ENCODE measurements at regions not wholly inside any gene's neighbourhood (a gene's known extent, or its start where the extent isn't known, plus 50 kb on each side); places are given as distances from the start of the nearest gene placed in this dataset.

GRCh38 chr7:117973975-117974374 lies 100.7 kb upstream of the CTTNBP2 start:
- DNase-seq = no peak

DNA sequence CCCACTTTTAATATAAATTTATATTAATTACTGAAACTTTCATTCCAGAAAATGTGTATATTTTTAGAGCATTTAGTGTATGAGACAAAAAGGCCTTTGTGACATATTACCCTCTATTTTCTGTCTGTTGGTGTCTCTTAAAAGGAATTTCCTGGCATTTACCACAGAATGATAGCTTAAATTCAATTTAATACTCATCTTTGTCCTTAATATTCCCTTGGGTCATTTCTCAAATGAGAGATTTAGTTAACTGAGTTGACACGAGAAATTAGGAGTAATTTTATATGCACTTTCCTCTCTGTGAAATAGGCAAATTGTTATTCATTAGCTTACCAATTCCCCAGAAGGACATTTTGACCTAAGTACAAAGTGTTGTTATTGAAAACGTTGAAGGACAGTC lies 101.7 kb upstream of the CTTNBP2 start:
- DNase-seq = no peak

DNA sequence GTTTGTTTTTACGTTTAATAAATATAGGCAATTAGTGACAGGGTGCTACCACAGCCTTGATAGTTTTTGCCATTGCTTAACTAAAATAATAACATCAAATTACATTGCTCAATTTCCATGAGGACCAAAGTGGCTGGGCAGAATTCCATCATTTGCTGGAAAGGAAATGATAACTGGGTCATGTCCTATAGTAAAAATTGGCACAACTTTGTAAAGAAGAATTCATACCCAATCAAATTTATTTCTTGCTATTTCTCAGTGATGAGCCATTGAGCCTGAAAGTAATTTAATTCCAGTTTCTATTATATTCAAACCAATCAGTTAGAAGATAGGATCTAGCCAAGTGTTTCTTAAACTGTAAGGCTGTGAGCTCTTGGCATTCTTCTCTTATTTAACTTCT lies 102.2 kb upstream of the CTTNBP2 start:
- DNase-seq = no peak

- DNase-seq = no peak
Observed at GRCh38 chr7:117979954-117980497, 106.8 kb upstream of the CTTNBP2 start.

DNA sequence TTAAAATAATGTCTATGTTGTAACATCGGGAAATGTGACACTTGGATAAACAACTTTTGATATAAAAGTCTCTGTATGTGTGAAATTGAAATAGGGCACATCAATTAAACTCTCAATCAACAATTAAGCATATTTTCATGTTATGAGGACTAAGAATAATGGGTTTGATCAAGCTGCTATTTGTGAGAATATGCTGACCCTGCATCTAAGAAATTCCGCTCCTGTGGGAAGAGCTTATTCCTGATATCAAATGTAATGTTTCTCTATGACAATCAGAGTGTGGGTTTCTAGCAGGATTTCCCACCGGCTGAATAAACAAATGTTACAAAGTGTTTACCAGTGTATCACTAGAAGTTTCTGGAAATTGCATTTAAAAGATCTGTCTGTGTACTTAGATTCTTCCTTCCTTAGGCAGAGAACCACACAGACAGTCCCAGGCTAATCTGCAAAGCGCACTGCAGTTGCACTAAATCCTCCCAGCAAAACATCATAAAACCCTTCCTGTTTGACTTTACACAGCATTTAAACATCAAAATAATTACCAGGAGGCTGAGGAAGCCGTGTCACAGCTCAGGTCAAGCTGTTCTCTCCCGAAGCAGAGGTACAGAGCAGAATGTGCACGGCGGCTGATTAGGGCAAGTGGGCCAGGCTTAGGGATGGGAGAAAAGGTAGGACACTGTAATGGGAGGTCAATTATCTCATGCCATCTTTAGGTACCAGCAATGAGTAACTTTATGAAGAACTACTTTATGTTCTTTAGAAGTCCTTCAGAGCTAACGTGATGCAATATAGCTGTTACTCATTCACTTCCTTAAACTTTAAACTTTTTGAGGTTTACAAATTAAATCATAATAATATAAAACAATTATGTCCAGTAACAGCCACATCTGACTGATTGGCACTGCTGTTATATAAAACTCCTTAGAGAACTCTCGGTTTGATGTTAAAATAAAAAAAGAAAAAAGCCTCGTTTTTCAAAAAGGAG lies 109.1 kb upstream of the CTTNBP2 start:
- DNase-seq = no peak

- DNase-seq = no peak
Observed at GRCh38 chr7:117986645-117987269, 113.5 kb upstream of the CTTNBP2 start.

- DNase-seq = no peak
Observed at GRCh38 chr7:117990834-117991233, 117.6 kb upstream of the CTTNBP2 start.

DNA sequence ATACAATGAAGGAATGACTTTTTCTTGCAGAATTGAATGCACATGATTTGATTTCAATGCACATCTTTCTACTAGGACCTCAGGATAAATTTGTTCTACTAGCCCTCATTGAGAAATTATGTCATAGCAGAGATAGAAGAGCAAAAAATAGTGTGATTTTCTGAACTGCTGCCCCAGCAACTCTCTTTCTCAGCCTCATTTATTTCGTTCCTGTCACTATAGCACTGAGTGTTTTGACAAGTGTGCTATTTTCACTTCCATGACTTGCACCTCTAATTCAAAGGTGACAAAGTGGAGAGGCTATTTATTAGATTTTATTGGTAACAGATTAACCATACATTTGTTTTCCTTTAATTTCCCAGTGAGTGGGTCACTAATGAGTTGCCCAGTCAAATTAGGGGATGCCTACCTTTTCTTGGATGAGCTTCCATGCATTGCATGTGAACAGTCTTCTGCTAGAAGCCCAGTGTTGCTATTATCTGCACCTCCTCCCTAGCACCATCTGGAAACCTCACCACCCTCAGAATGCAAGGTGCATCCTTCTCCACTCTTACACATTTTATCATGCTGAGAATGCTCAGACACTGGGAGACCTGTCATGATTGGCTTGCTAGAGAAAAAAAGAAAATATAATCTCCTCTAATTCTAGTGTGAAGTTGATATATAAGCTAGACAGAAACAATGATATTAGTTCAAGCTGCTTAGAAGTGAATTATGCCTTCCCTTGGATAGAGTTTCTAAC lies 119.6 kb upstream of the CTTNBP2 start:
- no peak for DNase-seq

DNA sequence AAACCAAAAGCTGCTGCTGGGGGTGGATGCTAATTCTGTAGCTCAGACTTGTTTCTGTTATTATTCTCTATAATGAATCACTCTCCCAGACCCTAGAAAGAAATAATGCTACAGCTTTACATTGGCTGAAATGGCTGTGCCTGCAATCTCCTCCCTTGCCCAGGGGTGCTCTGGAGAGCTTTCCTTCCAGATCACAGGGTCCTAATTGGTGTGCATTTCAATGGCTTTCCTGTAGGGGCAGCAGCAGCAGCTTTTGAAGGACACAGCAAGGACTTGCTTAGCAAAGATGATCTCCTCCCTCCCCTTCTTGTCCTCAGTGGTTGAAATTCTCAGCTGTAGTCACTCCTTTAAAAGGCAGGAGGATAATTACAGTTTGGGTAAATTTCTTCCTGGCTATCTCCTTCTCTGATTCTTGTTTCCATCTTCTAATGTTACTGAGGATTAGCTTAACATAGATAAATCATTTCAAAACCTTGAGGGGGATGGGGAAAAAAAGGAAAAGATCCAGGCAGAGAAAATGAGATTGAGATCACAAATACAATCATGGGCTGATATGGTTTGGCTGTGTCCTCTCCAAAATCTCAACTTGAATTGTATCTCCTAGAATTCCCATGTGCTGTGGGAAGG lies 120.2 kb upstream of the CTTNBP2 start:
- peak in 1 of 5 experiments; percentile 23 for DNase-seq

GRCh38 chr7:117995850-117996650 lies 122.8 kb upstream of the CTTNBP2 start:
- DNase-seq = no peak

- no peak for DNase-seq
Observed at GRCh38 chr7:117997862-117998825, 124.9 kb upstream of the CTTNBP2 start.

- DNase-seq = no peak
Observed at GRCh38 chr7:118000480-118001202, 127.4 kb upstream of the CTTNBP2 start.

- no peak for DNase-seq
Observed at GRCh38 chr7:118003476-118003875, 130.2 kb upstream of the CTTNBP2 start.

DNA sequence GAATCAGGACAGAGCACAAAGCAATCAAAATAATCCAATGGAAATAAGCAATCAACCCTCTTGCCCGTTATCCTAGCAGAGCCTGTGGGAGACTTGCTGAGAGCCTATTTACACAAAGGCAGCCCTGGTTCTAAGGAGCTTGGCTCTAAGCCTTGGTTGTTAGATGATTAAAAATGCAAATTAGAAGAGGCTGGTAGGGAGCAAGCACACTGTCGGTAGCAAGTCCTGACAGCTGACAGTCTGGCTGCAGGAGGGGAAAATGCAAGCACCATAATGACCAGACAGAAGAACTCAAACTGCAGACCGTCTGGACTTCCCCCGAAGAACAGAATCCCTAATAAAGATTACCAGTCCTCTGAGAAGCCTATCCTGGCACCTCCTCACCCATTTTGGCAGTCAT lies 131.8 kb upstream of the CTTNBP2 start:
- DNase-seq = no peak

DNA sequence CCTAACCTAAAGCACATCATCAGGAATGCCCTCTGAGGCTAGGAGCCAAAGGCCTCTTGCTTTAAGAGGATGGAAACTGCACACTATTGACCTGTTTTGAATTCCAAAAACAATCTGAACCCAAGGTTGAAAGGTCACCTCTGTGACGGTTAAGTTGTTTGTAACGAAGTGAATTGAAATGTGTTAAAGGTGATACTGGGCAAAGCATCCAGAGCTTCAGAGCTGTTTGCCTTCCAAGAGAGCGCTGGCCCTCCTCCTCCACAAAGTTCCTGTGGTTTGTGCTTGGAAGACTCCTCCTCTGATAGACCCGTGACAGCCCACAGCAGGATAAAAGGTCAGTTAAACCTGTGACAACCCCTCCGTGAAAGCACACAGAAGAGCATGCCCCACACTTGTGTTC lies 133.7 kb upstream of the CTTNBP2 start:
- no peak for DNase-seq

DNA sequence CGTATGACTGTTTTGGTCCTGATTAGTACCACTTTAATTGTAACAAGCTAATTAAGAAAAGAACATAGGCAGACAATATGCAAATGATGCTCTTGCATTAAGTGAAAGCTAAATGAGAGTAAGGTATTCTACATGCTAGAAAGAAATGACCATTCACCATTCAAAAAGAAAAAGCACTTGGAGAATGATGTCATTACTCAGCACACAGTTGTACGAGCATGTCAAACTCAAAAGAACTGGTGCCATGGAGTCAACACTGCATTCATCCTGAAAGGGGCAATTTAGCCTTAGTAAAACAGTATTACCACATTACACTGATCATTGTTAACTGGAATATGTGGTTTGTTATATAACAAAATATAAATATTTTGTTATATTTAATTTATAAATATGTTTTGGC lies 136.2 kb upstream of the CTTNBP2 start:
- DNase-seq = no peak

- no peak for DNase-seq
Observed at GRCh38 chr7:118011652-118012051, 138.4 kb upstream of the CTTNBP2 start.

- DNase-seq = no peak
Observed at GRCh38 chr7:118013252-118014010, 140.2 kb upstream of the CTTNBP2 start.

DNA sequence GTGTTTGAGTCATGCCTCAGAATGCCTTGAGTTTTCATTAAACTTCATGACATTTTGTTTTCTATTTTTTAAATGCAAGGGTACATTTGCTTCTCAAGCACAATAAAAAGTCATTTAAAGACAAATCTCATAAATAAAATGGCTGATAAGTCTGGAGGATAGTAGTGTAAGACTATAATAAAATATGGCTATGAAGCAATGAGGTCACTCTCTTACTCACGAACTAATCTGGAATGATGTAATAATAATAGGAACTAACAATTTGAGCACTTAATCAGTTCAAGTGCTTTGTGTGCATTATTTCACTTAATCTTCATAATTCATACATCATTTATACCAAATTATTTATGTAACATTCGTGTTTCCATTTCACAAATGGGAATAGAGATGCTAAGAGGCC lies 149.3 kb upstream of the CTTNBP2 start:
- DNase-seq = no peak
